OCI-LY1 (cell line): ENCODE measurements at regions not wholly inside any gene's neighbourhood (a gene's known extent, or its start where the extent isn't known, plus 50 kb on each side); places are given as distances from the start of the nearest gene placed in this dataset.
"Not testable (repeated sequence)": the region's sequence is repeated elsewhere in the genome, so short reads cannot be mapped to it uniquely, and the experiment has no call there.

Experiments
- H2AFZ ChIP-seq: fragments of 200-600 bp; sonication (generic), shearing (Covaris generic); 2 replicates; pipeline ENCODE4 v1.6.0; 2014; ENCODE audit warnings: antibody characterized with exemption, mild to moderate bottlenecking, low read length
- H3F3A ChIP-seq: fragments of 200-600 bp; sonication (generic), shearing (Covaris generic); 2 replicates; pipeline ENCODE4 v1.6.0; 2014; ENCODE audit warnings: mild to moderate bottlenecking, antibody characterized with exemption, low read length, moderate library complexity; ENCODE audit not compliant: insufficient read depth
- H3K27ac ChIP-seq: fragments of 200-600 bp; sonication (generic); 2 replicates; pipeline ENCODE4 v1.5.1; 2014; ENCODE audit warnings: low read length, mixed run types, mild to moderate bottlenecking, low read depth; ENCODE audit not compliant: poor library complexity, severe bottlenecking
- H3K27me3 ChIP-seq: fragments of 200-600 bp; sonication (generic); 2 replicates; pipeline ENCODE4 v1.6.0; 2014; ENCODE audit warnings: antibody characterized with exemption, mild to moderate bottlenecking, low read length, moderate library complexity; ENCODE audit not compliant: insufficient read depth
- H3K36me3 ChIP-seq: fragments of 200-600 bp; sonication (generic); 2 replicates; pipeline ENCODE4 v1.6.1; 2014; ENCODE audit warnings: mild to moderate bottlenecking, antibody characterized with exemption, low read length, moderate library complexity, mixed read lengths; ENCODE audit not compliant: insufficient read depth
- H3K4me1 ChIP-seq: fragments of 200-600 bp; sonication (generic); 2 replicates; pipeline ENCODE4 v1.5.1; 2014; ENCODE audit warnings: mild to moderate bottlenecking, low read length, moderate library complexity; ENCODE audit not compliant: insufficient read depth, severe bottlenecking
- H3K4me2 ChIP-seq: fragments of 200-600 bp; sonication (generic), shearing (Covaris generic); 2 replicates; pipeline ENCODE4 v1.6.1; 2014; ENCODE audit warnings: low read length
- H3K4me3 ChIP-seq: fragments of 200-600 bp; sonication (generic); 2 replicates; pipeline ENCODE4 v1.5.1; 2014; ENCODE audit warnings: low read length, low read depth, mild to moderate bottlenecking, mixed read lengths; ENCODE audit not compliant: poor library complexity, severe bottlenecking
- H3K79me2 ChIP-seq: fragments of 200-600 bp; shearing (Covaris generic); 2 replicates; pipeline ENCODE4 v1.6.1; 2016; ENCODE audit warnings: mixed run types, low read length, mixed read lengths; ENCODE audit not compliant: insufficient read depth
- H3K9ac ChIP-seq: fragments of 200-600 bp; sonication (generic), shearing (Covaris generic); 2 replicates; pipeline ENCODE4 v1.6.1; 2014; ENCODE audit warnings: mild to moderate bottlenecking, low read length, mixed read lengths
- H3K9me2 ChIP-seq: fragments of 200-600 bp; sonication (generic), shearing (Covaris generic); 2 replicates; pipeline ENCODE4 v1.6.1; 2014; ENCODE audit warnings: low read depth, mild to moderate bottlenecking, low read length, mixed read lengths
- H3K9me3 ChIP-seq: fragments of 200-600 bp; shearing (Covaris generic); 2 replicates; pipeline ENCODE4 v1.6.1; 2014; ENCODE audit warnings: low read length, mixed read lengths
- H4K20me1 ChIP-seq: fragments of 200-600 bp; sonication (generic), shearing (Covaris generic); 2 replicates; pipeline ENCODE4 v1.6.0; 2016; ENCODE audit warnings: mild to moderate bottlenecking, low read length; ENCODE audit not compliant: insufficient read depth
- EZH2 ChIP-seq: fragments of 200-600 bp; sonication (generic), shearing (Covaris generic); IDR thresholded peaks from 2 replicates; pipeline ENCODE4 v1.8.0; 2017; ENCODE audit warnings: borderline replicate concordance, mixed run types, mild to moderate bottlenecking, antibody characterized with exemption, low read length, moderate library complexity, mixed read lengths
- TF ChIP-seq, protein P1 (sequence below): fragments of 200-600 bp; sonication (generic), shearing (Covaris generic); IDR thresholded peaks from 2 replicates; pipeline ENCODE4 v1.5.1; 2017; ENCODE audit warnings: mild to moderate bottlenecking, antibody characterized with exemption, low read length, moderate library complexity, mixed read lengths

- Histone ChIP-seq H3K27me3 (no peaks in the 10 kb centered on the region), H3K4me2 (no peak overlapping the region), H3K4me3 (no peak overlapping the region), H3K36me3 (no peaks in the 10 kb centered on the region), H4K20me1 (no peaks in the 10 kb centered on the region), H2AFZ (no peak overlapping the region), H3K4me1 (no peaks in the 10 kb centered on the region), H3F3A (no peaks in the 10 kb centered on the region), H3K79me2 (no peaks in the 10 kb centered on the region), H3K9ac (no peak overlapping the region), H3K9me2 (no peaks in the 10 kb centered on the region), H3K9me3 (no peaks in the 10 kb centered on the region), H3K27ac (no peak overlapping the region)
- TF ChIP-seq, protein P1, sequence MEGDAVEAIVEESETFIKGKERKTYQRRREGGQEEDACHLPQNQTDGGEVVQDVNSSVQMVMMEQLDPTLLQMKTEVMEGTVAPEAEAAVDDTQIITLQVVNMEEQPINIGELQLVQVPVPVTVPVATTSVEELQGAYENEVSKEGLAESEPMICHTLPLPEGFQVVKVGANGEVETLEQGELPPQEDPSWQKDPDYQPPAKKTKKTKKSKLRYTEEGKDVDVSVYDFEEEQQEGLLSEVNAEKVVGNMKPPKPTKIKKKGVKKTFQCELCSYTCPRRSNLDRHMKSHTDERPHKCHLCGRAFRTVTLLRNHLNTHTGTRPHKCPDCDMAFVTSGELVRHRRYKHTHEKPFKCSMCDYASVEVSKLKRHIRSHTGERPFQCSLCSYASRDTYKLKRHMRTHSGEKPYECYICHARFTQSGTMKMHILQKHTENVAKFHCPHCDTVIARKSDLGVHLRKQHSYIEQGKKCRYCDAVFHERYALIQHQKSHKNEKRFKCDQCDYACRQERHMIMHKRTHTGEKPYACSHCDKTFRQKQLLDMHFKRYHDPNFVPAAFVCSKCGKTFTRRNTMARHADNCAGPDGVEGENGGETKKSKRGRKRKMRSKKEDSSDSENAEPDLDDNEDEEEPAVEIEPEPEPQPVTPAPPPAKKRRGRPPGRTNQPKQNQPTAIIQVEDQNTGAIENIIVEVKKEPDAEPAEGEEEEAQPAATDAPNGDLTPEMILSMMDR, result no peak
- TF ChIP-seq EZH2, result no peak
Measured at GRCh38 chr21:19489930-19490329, 1086.3 kb upstream of the TMPRSS15 start.

DNA sequence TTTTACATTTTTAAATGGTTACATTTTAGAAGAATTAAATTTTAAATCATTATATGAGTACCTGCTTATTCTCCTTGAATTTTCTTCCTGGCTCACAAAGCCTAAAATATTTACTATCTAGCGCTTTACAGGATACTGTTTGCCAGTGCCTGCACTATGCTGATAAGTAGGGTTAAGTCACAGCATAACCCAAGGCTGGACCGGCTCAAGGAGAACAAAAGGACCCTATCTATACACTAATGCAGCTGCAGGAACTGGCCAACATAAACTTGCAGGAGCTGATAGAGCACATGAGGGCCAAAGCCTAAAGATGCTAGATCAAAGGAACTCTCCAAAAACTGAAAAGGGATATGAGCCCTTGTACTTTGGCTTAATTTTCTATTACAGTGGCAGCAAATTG is 1086.9 kb upstream of the TMPRSS15 start:
- Histone ChIP-seq H3K4me2 (no peak overlapping the region), H3K27ac (no peak overlapping the region), H3K27me3 (no peaks in the 10 kb centered on the region), H4K20me1 (no peaks in the 10 kb centered on the region), H3K4me1 (no peaks in the 10 kb centered on the region), H3K79me2 (no peaks in the 10 kb centered on the region), H3K36me3 (no peaks in the 10 kb centered on the region), H3K9me3 (no peaks in the 10 kb centered on the region), H3K9ac (no peak overlapping the region), H3K4me3 (no peak overlapping the region), H3K9me2 (no peaks in the 10 kb centered on the region), H2AFZ (no peak overlapping the region), H3F3A (no peaks in the 10 kb centered on the region)
- no peak for TF ChIP-seq EZH2
- TF ChIP-seq, protein P1, result no peak

DNA sequence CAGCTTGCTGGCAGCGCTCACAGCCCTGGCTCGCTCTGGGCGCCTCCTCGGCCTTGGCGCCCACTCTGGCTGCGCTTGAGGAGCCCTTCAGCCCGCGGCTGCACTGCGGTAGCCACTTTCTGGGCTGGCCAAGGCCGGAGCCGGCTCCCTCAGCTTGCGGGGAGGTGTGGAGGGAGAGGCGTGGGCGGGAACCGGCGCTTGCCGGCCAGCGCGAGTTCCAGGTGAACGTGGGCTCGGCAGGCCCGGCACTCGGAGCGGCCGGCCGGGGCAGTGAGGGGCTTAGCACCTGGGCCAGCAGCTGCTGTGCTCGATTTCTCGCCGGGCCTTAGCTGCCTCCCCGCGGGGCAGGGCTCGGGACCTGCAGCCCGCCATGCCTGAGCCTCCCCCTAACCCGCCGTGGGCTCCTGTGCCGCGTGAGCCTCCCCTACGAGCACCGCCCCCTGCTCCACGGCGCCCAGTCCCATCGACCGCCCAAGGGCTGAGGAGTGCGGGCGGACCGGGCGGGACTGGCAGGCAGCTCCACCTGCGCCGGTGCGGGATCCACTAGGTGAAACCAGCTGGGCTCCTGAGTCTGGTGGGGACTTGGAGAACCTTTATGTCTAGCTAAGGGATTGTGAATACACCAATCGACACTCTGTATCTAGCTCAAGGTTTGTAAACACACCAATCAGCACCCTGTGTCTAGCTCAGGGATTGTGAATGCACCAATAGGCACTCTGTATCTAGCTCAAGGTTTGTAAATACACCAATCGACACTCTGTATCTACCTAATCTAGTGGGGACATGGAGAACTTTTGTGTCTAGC is 1090.1 kb upstream of the TMPRSS15 start:
- H3K4me1 ChIP-seq, H3K79me2 ChIP-seq, H3F3A ChIP-seq, H4K20me1 ChIP-seq, H2AFZ ChIP-seq, H3K27ac ChIP-seq, H3K4me3 ChIP-seq, H3K36me3 ChIP-seq, H3K9ac ChIP-seq, H3K9me3 ChIP-seq, H3K27me3 ChIP-seq, H3K9me2 ChIP-seq, H3K4me2 ChIP-seq: not testable (repeated sequence)

GRCh38 chr21:19501115-19501514 is 1097.5 kb upstream of the TMPRSS15 start:
- Histone ChIP-seq H3K9me3 (no peaks in the 10 kb centered on the region), H3F3A (no peaks in the 10 kb centered on the region), H3K36me3 (no peaks in the 10 kb centered on the region), H3K4me3 (no peak overlapping the region), H3K79me2 (no peaks in the 10 kb centered on the region), H3K9me2 (no peaks in the 10 kb centered on the region), H3K4me2 (no peak overlapping the region), H3K27me3 (no peaks in the 10 kb centered on the region), H3K27ac (no peak overlapping the region), H4K20me1 (no peaks in the 10 kb centered on the region), H2AFZ (no peak overlapping the region), H3K4me1 (no peaks in the 10 kb centered on the region), H3K9ac (no peak overlapping the region)
- no peak for TF ChIP-seq EZH2
- TF ChIP-seq, protein P1, result no peak
